NB4 (cell line): ENCODE measurements at regions not wholly inside any gene's neighbourhood (a gene's known extent, or its start where the extent isn't known, plus 50 kb on each side); places are given as distances from the start of the nearest gene placed in this dataset.
"Not testable (repeated sequence)": the region's sequence is repeated elsewhere in the genome, so short reads cannot be mapped to it uniquely, and the experiment has no call there.

Experiments used
- CTCF ChIP-seq: IDR thresholded peaks from one replicate; pipeline ENCODE4 v1.5.1; 2012; ENCODE audit warnings: low read depth, low read length
- MAX ChIP-seq: IDR thresholded peaks from 2 replicates; pipeline ENCODE4 v1.6.1; 2011; ENCODE audit warnings: low read depth, low read length
- POLR2A ChIP-seq: IDR thresholded peaks from 2 replicates; pipeline ENCODE4 v1.6.1; 2011; ENCODE audit warnings: mild to moderate bottlenecking; ENCODE audit not compliant: insufficient read length; ENCODE audit errors: extremely low read depth

GRCh38 chr21:6500681-6501080 lies 4020.7 kb upstream of the TPTE start:
- not testable (repeated sequence) for TF ChIP-seq CTCF, POLR2A, MAX
